ENCODE measurements at regions not wholly inside any gene's neighbourhood (a gene's known extent, or its start where the extent isn't known, plus 50 kb on each side); places are given as distances from the start of the nearest gene placed in this dataset.

DNA sequence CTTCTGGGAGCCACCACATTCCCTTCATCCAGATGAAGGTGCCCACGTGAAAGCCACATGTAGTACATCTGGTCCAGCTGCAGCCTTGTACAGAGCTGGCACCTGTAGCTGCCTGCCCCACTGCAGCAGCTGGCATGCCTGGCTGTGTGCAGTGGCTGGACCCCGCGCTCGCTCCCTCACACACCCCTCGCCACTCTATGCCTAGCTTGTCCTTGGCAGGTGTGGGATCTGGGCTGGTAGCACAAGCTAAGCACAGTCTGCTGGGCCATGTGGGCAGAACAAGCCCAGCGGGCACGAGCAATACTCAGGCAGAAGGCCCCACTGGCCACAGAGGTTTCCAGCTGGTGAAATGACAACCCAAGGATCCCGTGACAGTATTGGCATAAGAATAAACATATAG, 163.9 kb upstream of the PRNP start:
- TF ChIP-seq, protein P1, sequence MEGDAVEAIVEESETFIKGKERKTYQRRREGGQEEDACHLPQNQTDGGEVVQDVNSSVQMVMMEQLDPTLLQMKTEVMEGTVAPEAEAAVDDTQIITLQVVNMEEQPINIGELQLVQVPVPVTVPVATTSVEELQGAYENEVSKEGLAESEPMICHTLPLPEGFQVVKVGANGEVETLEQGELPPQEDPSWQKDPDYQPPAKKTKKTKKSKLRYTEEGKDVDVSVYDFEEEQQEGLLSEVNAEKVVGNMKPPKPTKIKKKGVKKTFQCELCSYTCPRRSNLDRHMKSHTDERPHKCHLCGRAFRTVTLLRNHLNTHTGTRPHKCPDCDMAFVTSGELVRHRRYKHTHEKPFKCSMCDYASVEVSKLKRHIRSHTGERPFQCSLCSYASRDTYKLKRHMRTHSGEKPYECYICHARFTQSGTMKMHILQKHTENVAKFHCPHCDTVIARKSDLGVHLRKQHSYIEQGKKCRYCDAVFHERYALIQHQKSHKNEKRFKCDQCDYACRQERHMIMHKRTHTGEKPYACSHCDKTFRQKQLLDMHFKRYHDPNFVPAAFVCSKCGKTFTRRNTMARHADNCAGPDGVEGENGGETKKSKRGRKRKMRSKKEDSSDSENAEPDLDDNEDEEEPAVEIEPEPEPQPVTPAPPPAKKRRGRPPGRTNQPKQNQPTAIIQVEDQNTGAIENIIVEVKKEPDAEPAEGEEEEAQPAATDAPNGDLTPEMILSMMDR (IDR thresholded peaks at IDR 0.05; ENCODE audit: low read length): no peak
- TF ChIP-seq EZH2 (IDR thresholded peaks at IDR 0.05; ENCODE audit: borderline replicate concordance, low read length): no peak
